ENCODE measurements at regions not wholly inside any gene's neighbourhood (a gene's known extent, or its start where the extent isn't known, plus 50 kb on each side); places are given as distances from the start of the nearest gene placed in this dataset.
"Not testable (repeated sequence)": the region's sequence is repeated elsewhere in the genome, so short reads cannot be mapped to it uniquely, and the experiment has no call there.

DNA sequence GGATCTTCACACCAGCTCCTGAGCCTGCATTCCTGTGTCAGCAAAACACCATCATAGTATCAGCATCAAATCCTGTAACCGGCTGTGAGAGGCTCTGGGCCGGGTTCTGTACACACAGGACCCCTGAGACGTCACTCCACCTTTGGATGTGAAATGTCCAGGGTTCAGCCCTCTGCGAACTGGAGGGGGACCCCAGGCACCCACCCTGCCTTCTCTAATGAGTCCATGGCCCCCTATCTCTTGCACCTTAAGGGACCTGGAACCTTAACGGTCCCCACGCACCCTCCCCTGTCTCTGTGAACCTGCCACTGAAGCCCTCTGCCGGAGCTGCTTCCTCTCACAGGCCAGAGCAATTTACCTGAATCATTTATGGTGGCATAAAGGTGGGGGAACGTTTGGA lies 257.8 kb downstream of the NPHP4 start:
- DNase-seq (ENCODE audit: low read depth in 3 of 3): no peak

- no peak for DNase-seq (ENCODE audit: low read depth in 3 of 3)
Observed at GRCh38 chr1:5733596-5733995, 258.6 kb downstream of the NPHP4 start.

- no peak for DNase-seq (ENCODE audit: low read depth in 3 of 3)
Observed at GRCh38 chr1:5731110-5731423, 261.2 kb downstream of the NPHP4 start.

- DNase-seq (ENCODE audit: low read depth in 3 of 3): no peak
Observed at GRCh38 chr1:5730272-5731109, 261.7 kb downstream of the NPHP4 start.

GRCh38 chr1:5729636-5730145 lies 262.5 kb downstream of the NPHP4 start:
- DNase-seq (ENCODE audit: low read depth in 3 of 3): no peak

DNA sequence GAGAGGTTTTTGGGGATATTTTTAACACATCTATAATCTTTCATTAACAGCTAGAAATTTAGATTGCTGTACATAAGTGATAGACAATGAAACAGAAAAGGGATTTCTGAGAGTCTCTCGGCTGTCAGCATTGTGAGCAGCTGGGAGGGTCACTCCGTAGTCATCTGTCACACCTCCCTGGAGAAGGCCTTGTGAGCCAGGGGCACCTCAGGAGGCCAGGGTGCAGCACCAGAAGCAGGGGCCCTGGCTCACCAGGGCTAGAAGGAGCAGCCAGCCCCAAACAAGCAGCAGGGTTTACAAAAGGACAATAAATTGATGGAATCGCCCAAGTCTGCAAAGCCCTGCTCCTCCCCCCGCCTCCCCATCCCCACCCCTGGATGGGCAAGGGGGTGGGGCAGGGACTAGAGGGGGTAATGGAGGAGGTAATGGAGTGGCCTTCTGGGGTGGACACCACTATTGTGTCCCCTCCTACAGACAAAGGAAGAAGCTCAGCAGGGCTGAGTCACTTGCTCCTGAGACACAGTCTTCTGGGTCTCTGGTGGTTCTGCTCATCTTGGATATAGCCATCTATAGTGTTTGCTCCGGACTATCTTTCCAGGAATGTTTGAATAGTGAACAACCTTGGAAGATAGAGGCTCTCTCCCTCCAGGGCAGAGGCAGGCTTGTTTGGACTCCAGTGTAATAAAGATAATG lies 263.4 kb downstream of the NPHP4 start:
- DNase-seq (ENCODE audit: low read depth in 3 of 3): no peak

GRCh38 chr1:5727871-5728643 lies 264.2 kb downstream of the NPHP4 start:
- DNase-seq (ENCODE audit: low read depth in 3 of 3): no peak

GRCh38 chr1:5727191-5727590 lies 265.0 kb downstream of the NPHP4 start:
- no peak for DNase-seq (ENCODE audit: low read depth in 3 of 3)

GRCh38 chr1:5726586-5727184 lies 265.5 kb downstream of the NPHP4 start:
- DNase-seq (ENCODE audit: low read depth in 3 of 3): not testable (repeated sequence)

DNA sequence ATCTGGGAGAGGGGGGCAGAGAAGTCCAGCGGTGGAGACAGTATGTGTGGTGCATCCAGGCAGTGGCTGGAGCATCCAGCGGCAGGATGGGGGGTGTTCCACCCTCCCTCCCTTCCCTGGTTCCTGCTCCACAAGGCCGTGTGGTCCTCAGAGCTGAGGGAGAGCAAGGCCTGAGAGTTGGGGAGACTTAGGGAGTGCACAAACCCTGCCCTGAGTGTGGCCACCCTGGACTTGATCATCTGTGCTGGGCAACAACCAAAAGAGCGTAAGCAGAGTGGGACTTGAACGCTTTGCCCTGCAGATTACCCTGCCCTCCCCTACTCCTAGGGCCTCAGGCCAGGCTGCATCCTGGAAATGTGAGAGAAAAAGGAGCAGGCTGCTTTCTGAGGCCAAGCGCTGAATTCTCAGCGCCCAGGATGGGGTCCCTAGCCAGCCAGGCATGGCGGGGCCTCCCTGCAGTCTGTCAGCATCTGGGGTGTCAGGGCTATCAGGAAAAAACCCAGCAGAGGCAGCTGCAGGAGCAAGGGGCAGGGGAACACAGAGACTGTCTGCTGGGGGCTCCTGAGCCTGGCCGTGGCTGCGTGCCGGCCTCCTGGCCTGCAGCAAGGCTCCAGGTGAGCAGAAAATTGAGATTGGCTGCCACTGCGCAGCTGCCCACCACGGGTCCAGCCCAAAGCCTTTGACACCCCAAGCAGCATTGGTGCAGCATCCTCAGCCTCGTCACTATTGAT lies 266.2 kb downstream of the NPHP4 start:
- no peak for DNase-seq (ENCODE audit: low read depth in 3 of 3)

DNA sequence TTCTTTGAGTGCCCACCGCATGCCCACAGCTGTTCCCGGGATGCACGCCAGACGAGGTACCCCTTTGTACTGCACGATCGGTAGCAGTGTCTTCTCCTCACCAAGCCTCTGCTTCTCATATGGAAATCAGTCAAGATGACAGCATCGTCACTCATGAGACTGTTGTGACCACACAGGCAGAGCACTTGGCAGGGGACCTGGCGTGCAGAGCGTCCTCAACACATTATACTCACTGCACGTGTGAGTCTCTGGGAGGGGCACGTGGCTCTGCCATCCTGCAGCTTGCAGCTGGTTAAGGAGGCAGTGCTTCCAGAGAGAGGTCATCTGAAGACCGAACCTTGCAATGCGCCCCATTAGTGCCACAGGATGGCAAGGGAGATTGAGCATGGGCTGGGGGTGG lies 266.8 kb downstream of the NPHP4 start:
- DNase-seq (ENCODE audit: low read depth in 3 of 3): no peak

- no peak for DNase-seq (ENCODE audit: low read depth in 3 of 3)
Observed at GRCh38 chr1:5724847-5725246, 267.4 kb downstream of the NPHP4 start.

DNA sequence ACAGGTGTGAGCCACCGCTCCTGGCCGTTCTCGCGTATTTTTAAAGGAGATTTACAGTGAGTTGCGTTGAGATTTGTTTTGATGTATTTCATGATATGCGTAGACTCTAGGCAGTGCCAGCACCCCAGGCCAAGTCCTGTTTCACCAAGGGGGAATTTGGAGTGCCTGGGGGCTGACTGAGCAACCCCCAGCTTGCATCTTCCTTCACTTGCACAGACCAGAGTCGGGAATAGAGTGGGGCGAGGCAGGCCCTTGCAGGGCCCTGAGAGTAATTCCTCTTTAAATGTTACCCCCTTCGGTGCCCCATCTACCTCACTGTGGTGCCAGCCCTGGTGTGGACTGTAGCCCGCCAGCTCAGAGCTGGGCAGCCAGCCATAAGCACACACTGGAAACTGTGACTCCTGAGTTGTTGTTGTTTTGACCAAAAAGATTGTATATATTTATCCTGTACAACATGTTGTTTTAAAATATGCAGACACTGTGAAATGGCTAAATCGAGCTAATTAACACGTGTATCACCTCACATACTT lies 269.5 kb downstream of the NPHP4 start:
- DNase-seq (ENCODE audit: low read depth in 3 of 3): no peak

- DNase-seq (ENCODE audit: low read depth in 3 of 3): no peak
Observed at GRCh38 chr1:5721634-5722215, 270.5 kb downstream of the NPHP4 start.

DNA sequence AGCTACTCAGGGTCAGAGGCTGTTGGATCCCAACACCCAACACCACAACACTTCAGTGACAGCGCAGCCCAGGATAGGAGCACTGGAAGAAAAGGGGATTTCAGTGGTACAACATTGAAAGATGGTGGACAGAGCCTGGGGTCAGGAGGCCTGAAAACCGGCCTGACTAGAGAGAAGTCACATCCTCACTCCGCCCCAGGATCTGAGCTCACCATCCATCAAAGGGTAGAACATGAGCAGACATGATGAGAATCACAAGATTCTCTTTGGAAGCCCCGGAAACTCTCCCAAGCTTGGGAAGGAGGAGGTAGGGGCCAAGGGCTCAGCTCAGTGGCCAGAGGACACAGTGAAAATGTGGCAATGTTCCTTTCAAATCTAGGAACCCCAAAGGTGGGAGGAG lies 271.3 kb downstream of the NPHP4 start:
- no peak for DNase-seq (ENCODE audit: low read depth in 3 of 3)

DNA sequence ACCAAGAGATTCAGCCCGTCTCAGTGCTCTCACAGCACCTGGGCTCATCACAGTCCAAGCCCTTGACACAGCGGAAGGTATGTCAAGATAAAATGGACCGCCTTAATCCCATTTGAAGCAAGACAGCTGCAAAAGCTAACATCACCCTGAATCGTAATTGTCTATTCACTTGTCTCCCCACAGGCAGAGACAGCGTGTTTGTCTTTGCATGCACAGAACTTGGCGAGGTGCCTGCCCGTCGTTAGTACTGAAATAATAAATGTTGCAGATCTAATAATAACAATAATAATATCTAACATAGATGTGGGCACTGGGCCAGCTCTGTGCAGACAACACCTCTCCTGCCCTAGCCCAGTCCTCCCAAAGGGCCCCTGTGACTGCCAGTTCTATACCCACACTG lies 271.7 kb downstream of the NPHP4 start:
- DNase-seq (ENCODE audit: low read depth in 3 of 3): no peak

DNA sequence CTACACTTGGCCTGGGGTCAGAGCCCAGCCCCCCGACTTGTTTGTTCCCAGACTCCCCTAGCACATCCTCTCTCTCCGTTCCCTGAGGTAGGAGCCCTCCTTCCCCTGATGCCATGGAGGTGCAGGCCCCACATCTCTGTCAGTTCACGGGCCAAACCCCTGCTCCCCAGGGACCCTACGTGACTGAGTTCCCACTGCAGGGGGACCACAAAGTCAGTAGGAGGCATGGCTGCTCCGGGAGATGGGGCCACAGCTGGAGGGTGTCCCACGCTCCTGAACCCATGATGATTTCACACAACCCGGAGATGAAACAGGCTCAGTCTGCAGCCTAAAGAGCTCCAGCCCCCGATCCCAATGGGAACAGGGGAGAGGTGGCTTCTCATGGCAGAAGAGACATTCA lies 272.2 kb downstream of the NPHP4 start:
- DNase-seq (ENCODE audit: low read depth in 3 of 3): no peak

- no peak for DNase-seq (ENCODE audit: low read depth in 3 of 3)
Observed at GRCh38 chr1:5718831-5719632, 273.2 kb downstream of the NPHP4 start.

DNA sequence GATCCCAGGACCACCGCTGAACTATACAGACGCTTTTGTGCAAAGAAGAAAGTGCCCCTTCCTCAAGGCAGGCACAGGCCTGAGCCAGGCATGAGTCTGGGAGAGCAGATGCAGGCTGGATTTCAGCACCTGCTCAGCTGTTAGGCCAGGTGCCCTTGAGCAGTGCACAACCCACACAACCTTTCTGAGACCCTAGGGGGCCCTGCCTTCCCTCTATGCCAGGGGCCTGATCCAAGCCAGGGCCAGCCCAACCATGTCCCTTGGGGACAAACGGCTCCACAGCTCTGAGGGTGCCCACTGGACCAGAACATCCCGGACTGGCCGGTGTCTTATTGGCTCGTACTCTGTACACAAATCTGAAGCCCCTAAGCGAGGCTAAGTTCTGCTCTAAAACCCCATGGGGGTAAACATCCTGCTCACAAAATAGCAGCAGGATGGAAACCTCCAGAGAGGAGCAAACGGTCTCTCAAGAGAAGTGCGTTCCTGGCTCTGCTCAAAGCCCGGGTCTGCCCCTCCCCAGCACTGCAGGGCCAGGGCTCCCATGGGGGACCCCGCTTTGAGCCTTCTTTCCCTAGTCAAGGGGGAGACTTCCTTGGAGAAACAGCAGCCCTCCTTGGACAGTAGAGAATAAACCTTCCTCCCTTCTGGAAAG lies 275.1 kb downstream of the NPHP4 start:
- DNase-seq (ENCODE audit: low read depth in 3 of 3): no peak

Measured in stimulated activated CD4-positive, alpha-beta T cell treated with anti-CD3 and anti-CD28 coated beads, TNF-alpha, amount 100 ng/mL, for 24 hours (primary cell).